GM19372 (cell line): ENCODE measurements at regions not wholly inside any gene's neighbourhood (a gene's known extent, or its start where the extent isn't known, plus 50 kb on each side); places are given as distances from the start of the nearest gene placed in this dataset.
A peak's percentile ranks its signal among the peaks of the same experiment; 100 is the strongest.

Experiments used
- ATAC-seq: cut with Tn5 transposase; IDR thresholded peaks from one replicate; pipeline ENCODE4 v1.9.1; 2021; ENCODE audit warnings: mild to moderate bottlenecking, low read depth, moderate library complexity; ENCODE audit not compliant: unreplicated experiment

GRCh38 chr2:12047761-12048160 is 301.3 kb downstream of the LPIN1 start:
- no peak for ATAC-seq

GRCh38 chr2:12048550-12048949 is 302.1 kb downstream of the LPIN1 start:
- no peak for ATAC-seq

GRCh38 chr2:12050396-12050795 is 304.0 kb downstream of the LPIN1 start:
- ATAC-seq: no peak

GRCh38 chr2:12051831-12052230 is 305.4 kb downstream of the LPIN1 start:
- no peak for ATAC-seq

GRCh38 chr2:12052796-12053195 is 306.4 kb downstream of the LPIN1 start:
- no peak for ATAC-seq

- no peak for ATAC-seq
These were observed 308.7 kb downstream of the LPIN1 start for GRCh38 chr2:12054956-12055618.

- ATAC-seq: peak; percentile 70
These were observed 311.2 kb downstream of the LPIN1 start for GRCh38 chr2:12057436-12058166.

GRCh38 chr2:12059616-12060441 is 313.4 kb downstream of the LPIN1 start:
- no peak for ATAC-seq

- no peak for ATAC-seq
These were observed 314.5 kb downstream of the LPIN1 start for GRCh38 chr2:12060886-12061285.

- no peak for ATAC-seq
These were observed 315.0 kb downstream of the LPIN1 start for GRCh38 chr2:12061286-12062052.

GRCh38 chr2:12062053-12062395 is 315.6 kb downstream of the LPIN1 start:
- no peak for ATAC-seq

- ATAC-seq: no peak
These were observed 316.8 kb downstream of the LPIN1 start for GRCh38 chr2:12063210-12063609.

GRCh38 chr2:12064153-12064552 is 317.7 kb downstream of the LPIN1 start:
- ATAC-seq: no peak

GRCh38 chr2:12066116-12066515 is 319.7 kb downstream of the LPIN1 start:
- no peak for ATAC-seq

- no peak for ATAC-seq
These were observed 320.6 kb downstream of the LPIN1 start for GRCh38 chr2:12066986-12067385.

GRCh38 chr2:12068796-12069538 is 322.5 kb downstream of the LPIN1 start:
- ATAC-seq: no peak

- no peak for ATAC-seq
These were observed 323.7 kb downstream of the LPIN1 start for GRCh38 chr2:12070153-12070552.

- ATAC-seq: no peak
These were observed 324.1 kb downstream of the LPIN1 start for GRCh38 chr2:12070581-12070980.

GRCh38 chr2:12071318-12071717 is 324.9 kb downstream of the LPIN1 start:
- ATAC-seq: peak; percentile 61
